ENCODE measurements at regions not wholly inside any gene's neighbourhood (a gene's known extent, or its start where the extent isn't known, plus 50 kb on each side); places are given as distances from the start of the nearest gene placed in this dataset.

GRCh38 chr11:130526846-130527245 lies 78.4 kb downstream of the ADAMTS15 start:
- Mint-ChIP-seq H3K9me3 (ENCODE audit: low read depth, unreplicated experiment) (no peaks in the 10 kb centered on the region), H3K27me3 (ENCODE audit: unreplicated experiment) (no peaks in the 10 kb centered on the region), H3K4me1 (ENCODE audit: low read depth, unreplicated experiment) (peaks cover 13% of the 10 kb centered on the region), H3K27ac (ENCODE audit: unreplicated experiment) (no peak overlapping the region), H3K4me3 (ENCODE audit: low read depth, unreplicated experiment) (no peak overlapping the region), H3K36me3 (ENCODE audit: insufficient read depth, unreplicated experiment) (no peaks in the 10 kb centered on the region)
- no TSS peak for BruUV-seq (replicated peaks)
- intact Hi-C loops (cut with micrococcal nuclease; ENCODE audit: unreplicated experiment): no loop called here
- TF ChIP-seq CTCF (IDR thresholded peaks at IDR 0.05; ENCODE audit: unreplicated experiment): no peak
- CTCF ChIA-PET: no interaction called here
- no peak for DNase-seq

- Mint-ChIP-seq H3K4me3 (ENCODE audit: low read depth, unreplicated experiment) (no peak overlapping the region), H3K27ac (ENCODE audit: unreplicated experiment) (no peak overlapping the region), H3K27me3 (ENCODE audit: unreplicated experiment) (no peaks in the 10 kb centered on the region), H3K4me1 (ENCODE audit: low read depth, unreplicated experiment) (peaks cover 13% of the 10 kb centered on the region), H3K36me3 (ENCODE audit: insufficient read depth, unreplicated experiment) (no peaks in the 10 kb centered on the region), H3K9me3 (ENCODE audit: low read depth, unreplicated experiment) (no peaks in the 10 kb centered on the region)
- CTCF ChIA-PET: interaction anchor here (0.6 kb wide), 1 partner anchor 80 kb away, joined by 4 read pairs; no protein-coding TSS in a partner anchor
- no TSS peak for BruUV-seq (replicated peaks)
- no peak for DNase-seq
- no peak for TF ChIP-seq CTCF (IDR thresholded peaks at IDR 0.05; ENCODE audit: unreplicated experiment)
- intact Hi-C loops (cut with micrococcal nuclease; ENCODE audit: unreplicated experiment): no loop called here
Measured at GRCh38 chr11:130527636-130528297, 79.3 kb downstream of the ADAMTS15 start.

GRCh38 chr11:130528298-130529261 lies 80.1 kb downstream of the ADAMTS15 start:
- no peaks in the 10 kb centered on the region for H3K9me3 Mint-ChIP-seq (ENCODE audit: low read depth, unreplicated experiment)
- CTCF ChIA-PET: interaction anchor here (0.6 kb wide), 1 partner anchor 81 kb away, joined by 4 read pairs; no protein-coding TSS in a partner anchor
- BruUV-seq (replicated peaks): no TSS peak

GRCh38 chr11:130529366-130529765 lies 80.9 kb downstream of the ADAMTS15 start:
- intact Hi-C loops (cut with micrococcal nuclease; ENCODE audit: unreplicated experiment): no loop called here
- Mint-ChIP-seq H3K4me3 (ENCODE audit: low read depth, unreplicated experiment) (no peak overlapping the region), H3K9me3 (ENCODE audit: low read depth, unreplicated experiment) (no peaks in the 10 kb centered on the region), H3K36me3 (ENCODE audit: insufficient read depth, unreplicated experiment) (no peaks in the 10 kb centered on the region), H3K27ac (ENCODE audit: unreplicated experiment) (no peak overlapping the region), H3K27me3 (ENCODE audit: unreplicated experiment) (peaks cover 13% of the 10 kb centered on the region), H3K4me1 (ENCODE audit: low read depth, unreplicated experiment) (peaks cover 13% of the 10 kb centered on the region)
- CTCF ChIA-PET: no interaction called here
- no peak for TF ChIP-seq CTCF (IDR thresholded peaks at IDR 0.05; ENCODE audit: unreplicated experiment)
- no TSS peak for BruUV-seq (replicated peaks)
- DNase-seq: no peak

More at GRCh38 chr11:130528298-130529261, 80.1 kb downstream of the ADAMTS15 start:
- TF ChIP-seq CTCF (IDR thresholded peaks at IDR 0.05; ENCODE audit: unreplicated experiment): no peak
- intact Hi-C loops (cut with micrococcal nuclease; ENCODE audit: unreplicated experiment): no loop called here
- Mint-ChIP-seq H3K27ac (ENCODE audit: unreplicated experiment) (no peak overlapping the region), H3K36me3 (ENCODE audit: insufficient read depth, unreplicated experiment) (no peaks in the 10 kb centered on the region), H3K4me1 (ENCODE audit: low read depth, unreplicated experiment) (peaks cover 13% of the 10 kb centered on the region), H3K4me3 (ENCODE audit: low read depth, unreplicated experiment) (no peak overlapping the region), H3K27me3 (ENCODE audit: unreplicated experiment) (peaks cover 5% of the 10 kb centered on the region)
- DNase-seq: no peak

Measured in Calu3 (cell line).